ENCODE measurements at regions not wholly inside any gene's neighbourhood (a gene's known extent, or its start where the extent isn't known, plus 50 kb on each side); places are given as distances from the start of the nearest gene placed in this dataset.

DNA sequence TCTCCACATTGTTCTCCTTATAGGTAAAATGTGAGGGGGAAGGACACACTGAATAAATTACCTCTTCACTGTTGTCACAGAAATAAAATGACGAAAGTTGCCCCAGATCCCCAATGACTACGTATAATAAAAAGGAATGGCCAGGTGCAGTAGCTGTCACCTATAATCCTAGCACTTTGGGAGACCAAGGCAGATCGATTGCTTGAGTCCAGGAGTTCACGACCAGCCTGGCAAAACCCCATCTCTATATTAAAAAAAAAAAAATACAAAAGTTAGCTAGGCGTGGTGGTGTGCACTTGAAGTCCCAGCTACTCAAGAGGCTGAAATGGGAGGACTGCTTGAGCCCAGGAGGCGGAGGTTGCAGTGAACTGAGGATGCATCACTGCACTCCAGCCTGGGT, 82.2 kb upstream of the APC start:
- DNase-seq (ENCODE audit: low read depth in 2 of 2), result no peak

DNA sequence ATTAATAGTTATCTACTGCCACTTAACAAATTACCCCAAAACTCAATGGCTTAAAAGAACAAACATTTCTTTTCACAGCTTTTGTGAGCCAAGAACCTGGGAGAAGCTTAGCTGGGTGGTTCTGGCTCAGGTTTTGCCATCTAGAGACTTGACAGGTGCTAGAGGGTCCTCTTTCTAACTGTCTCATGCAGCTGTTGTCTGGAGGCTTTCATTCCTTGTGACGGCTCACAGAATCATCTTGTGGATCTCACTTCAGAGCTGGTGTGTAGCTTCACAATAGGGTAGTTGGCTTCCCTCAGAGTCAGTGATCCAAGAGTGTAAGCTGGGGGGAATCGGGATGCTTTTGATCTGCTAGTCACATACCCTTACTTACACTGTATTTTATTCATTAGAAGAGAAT, 81.2 kb upstream of the APC start:
- no peak for DNase-seq (ENCODE audit: low read depth in 2 of 2)

DNA sequence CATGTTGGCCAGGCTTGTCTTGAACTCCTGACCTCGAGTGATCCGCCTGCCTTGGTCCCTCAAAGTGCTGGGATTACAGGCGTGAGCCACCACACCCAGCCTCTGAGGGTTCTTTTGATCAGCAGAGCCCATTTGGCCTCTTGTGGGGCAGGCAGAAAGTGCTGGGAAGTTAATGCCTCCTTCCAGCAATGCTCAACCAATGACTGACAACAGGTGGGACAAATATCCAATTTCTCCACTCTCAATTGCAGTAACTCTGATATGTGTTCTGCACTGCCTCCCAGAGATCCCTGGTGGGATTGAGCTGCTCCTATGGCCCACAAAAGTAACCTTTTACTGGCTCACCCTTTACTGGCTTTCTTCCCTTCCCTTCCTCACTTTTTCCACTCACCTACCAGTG, 79.9 kb upstream of the APC start:
- DNase-seq (ENCODE audit: low read depth in 2 of 2), result no peak

DNA sequence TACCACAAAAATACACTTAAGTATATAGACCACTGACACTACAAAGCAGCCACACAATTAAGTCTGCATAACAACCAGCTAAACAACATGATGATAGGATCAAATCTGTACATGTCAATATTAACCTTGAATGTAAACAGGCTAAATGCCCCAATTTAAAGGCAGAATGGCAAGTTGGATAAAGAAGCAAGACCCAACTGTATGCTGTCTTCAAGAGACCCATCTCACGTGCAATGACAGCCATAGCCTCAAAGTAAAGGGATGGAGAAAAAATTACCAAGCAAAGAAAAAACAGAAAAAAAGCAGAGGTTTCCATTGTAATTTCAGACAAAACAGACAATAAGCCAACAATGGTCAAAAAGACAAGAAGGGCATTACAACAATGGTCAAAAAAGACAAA, 77.3 kb upstream of the APC start:
- no peak for DNase-seq (ENCODE audit: low read depth in 2 of 2)

DNA sequence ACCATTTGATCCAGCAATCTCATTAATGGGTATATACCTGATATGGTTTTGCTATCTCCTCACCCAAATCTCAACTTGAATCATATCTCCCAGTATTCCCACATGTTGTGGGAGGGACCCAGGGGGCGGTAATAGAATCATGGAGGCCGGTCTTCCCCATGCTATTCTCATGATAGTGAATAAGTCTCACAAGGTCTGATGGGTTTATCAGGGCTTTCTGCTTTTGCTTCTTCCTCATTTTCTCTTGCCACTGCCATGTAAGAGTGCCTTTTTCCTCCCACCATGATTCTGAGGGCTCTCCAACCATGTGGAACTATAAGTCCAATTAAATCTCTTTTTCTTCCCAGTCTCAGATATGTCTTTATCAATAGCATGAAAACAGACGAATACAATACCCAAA, 74.5 kb upstream of the APC start:
- no peak for DNase-seq (ENCODE audit: low read depth in 2 of 2)

DNA sequence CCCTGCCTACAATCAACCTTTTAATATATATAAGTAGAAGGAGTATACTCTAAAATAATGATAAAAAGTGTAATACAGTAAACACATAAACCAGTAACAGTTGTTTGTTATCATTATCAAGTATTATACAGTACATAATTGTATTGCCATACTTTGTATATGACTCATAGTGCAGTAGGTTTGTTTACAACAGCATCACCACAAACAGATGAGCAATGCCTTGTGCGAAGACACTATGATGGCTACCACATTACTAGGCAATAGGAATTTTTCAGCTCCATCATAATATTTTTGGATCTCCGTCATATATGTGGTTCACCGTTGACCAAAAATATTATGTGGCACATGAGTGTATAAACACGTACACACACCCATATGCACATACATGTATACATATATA, 69.7 kb upstream of the APC start:
- DNase-seq (ENCODE audit: low read depth in 2 of 2), result no peak

DNA sequence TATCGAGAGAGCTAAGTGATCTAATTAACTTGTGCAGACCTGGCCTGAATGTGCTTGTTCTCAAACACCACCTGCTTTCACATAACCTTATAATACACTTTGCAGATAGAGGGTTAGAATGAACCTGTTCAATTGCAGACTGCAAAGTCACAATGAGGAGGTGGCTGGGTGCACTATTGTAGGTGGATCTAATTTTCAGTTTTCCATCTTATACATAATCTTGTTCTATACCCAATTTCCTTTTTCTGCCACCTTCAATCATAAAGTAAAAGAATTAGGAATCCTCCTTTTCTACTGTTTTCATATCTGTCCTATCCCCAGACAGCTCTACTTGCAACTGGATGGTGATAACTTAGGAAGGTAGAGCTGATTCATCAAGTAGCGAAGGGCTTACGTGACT, 68.8 kb upstream of the APC start:
- DNase-seq (ENCODE audit: low read depth in 2 of 2), result no peak

DNA sequence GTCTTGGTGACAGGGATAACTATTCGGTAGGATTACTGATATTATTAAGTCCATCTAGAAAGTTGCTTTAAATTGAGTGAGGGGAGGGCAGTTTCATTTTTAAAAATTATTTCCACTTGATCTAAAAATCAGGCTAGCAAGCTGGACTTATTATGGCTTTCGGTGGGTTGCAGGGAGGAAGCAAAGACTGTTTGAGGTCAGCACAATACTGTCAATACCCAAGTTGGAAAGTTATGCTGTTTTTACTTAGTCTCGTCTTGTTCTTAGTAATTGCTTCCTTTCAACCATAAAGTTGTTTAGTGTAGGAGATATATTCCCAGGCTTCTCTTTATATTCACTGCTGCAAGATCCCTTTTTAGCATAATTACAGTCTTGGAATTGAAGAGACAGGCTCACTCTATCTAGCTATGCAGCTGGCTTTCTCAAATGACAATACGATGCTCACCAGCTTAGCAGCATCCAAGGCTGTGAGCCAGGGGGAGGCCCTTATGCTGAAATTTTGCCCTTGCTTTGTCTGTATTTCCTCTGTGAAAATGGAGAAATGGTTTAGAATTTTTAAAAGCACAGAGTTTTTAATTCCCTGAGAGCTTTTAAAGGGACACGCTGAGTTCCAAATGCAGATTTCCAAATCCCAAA, 68.2 kb upstream of the APC start:
- no peak for DNase-seq (ENCODE audit: low read depth in 2 of 2)

DNA sequence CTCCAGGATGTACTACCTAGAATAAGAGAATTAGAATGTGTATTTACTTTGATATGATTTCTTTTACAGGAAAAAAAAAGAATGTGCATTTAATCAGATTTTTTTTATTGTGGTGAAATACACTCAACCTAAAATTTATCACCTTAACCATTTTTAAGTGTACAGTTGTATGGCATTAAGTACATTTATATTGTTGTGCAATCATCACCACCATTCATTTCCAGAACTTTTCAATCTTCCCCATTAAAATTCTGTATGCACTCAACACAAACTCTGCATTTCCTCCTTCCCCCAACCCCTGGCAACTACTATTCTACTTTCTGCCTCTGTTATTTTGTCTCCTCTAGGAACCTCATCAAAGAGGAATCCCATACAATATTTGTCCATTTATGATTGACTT, 66.0 kb upstream of the APC start:
- no peak for DNase-seq (ENCODE audit: low read depth in 2 of 2)

DNA sequence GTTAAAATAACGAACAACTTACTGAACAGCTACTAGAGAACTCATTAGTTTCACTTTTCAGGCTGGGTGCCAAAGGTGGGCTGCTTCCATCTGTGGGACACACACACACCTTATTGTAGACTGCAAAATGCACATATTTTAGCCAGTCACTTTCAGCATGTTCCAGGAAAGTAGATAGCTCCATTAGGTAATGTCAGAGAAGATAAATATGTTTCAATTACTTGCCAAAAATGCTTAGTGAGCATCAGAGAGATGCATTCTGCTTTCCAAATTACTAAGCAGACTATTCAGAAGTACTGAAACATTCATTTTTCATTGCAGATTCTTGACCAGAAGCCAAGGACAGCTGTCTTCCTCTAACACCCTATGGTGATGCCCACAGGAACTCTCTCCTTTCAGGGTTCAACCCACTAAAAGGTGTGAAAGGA, 56.2 kb upstream of the APC start:
- DNase-seq (ENCODE audit: low read depth in 2 of 2), result no peak

DNA sequence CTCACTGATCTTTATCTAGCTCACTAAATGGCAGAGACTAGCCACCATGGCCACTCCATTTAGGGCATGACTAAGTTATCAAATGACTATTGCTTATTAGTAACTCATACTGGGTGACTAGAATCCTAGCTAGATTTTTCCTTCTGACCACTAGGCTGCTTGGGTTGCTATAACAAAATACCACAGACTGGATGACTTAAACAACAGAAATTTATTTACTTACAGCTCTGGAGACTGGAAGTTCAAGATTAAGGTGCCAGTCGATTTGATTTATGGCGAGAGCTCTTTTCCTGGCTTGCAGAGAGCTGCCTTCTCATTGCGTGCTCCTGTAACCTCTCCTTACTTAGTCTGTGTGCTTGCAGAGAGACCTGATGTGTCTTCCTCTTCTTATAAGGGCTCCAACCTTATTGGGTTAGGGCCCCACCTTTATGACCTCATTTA, 55.0 kb upstream of the APC start:
- DNase-seq (ENCODE audit: low read depth in 2 of 2), result no peak

DNA sequence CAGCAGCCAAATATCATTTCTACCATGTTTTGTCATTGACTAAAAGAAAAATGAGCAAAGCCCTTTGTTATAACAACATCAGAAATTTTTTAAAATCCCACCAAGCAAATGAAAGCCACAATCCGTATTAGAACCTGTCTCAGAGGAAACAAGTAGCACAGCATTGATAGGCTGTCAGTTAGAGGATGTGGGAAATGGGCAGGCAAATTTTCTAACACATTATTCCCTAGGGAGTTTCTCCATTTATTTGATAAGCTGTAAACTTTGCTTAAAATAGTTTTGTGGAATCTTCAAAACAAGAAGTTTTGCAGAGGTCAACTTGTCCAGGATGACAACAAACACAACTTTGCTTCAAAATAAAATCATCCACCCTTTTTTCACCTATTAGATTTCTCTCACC, 53.6 kb upstream of the APC start:
- DNase-seq (ENCODE audit: low read depth in 2 of 2), result no peak

DNA sequence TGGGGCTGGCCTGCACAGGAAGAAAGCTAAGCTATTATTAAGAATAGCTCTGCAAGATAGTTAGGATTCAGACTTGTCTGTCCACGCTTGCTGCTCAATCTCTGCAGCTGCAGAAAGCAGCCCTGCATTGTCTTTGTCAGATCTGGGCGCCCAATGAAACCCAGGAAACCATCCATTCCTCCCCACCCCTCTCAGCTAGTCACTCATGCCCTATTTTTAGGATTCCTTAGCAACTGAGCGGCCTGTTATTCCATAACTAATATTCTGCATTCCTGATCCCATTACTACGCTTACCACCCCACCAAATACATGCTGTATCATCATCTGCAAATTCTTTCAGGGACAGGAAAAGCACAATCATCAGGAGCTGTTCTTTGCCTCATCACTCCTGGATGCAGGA, 52.9 kb upstream of the APC start:
- no peak for DNase-seq (ENCODE audit: low read depth in 2 of 2)

DNA sequence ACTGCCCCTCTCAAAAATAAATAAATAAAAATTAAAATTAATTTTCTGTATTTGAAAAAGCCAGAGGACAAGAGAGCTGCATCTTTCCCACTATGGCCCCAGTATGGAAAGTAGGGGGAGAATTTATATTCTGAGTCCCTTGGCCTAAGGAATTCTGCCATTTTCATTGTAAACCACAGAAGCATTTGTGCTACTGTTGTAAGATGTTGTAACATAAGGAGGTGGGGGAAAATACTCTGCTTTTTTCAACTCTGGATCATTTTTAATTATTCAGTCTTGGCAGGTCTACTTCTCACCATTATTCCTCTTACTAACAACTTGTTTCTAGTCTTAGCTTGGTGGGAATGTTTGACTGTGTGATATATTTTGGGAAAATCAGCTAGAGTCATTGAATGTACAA, 52.3 kb upstream of the APC start:
- no peak for DNase-seq (ENCODE audit: low read depth in 2 of 2)

DNA sequence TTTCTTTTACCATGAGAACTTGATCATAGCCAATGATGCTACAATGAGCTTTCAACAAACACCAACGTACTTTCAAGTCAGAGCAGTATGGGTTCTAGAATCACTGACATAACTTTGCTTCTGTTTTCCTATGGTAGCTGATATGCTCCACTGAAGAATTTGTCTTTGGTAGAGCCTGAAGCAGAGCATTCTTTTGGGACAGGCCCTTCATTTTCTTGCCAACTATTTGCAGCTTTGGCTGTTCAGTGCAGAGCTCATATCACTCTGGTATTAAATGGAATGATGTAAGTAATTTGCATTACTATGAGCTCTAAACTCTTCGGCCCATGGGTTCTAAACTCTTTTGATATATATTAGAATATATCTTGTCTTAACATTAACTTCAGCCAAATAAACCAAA, 51.8 kb upstream of the APC start:
- DNase-seq (ENCODE audit: low read depth in 2 of 2), result no peak

DNA sequence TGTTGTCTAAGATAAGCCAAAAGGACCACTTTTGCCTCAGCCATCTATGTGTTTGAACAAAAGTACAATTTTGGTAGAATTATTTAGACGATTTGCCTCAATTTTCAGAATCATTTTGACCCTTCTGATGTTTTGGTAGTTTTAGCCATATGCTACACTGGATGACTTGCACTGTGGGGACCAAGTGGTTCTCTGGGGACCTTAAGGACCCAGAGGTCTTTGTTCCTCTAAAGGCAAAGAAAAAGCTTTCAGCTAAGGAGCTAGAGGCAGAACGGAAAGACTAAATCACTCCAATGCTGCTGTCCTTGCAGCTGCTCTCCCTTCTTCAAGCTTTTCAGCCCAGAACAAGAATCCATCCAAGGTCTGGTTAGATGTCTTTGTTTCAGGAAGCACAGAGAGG, 51.0 kb upstream of the APC start:
- DNase-seq (ENCODE audit: low read depth in 2 of 2), result no peak

DNA sequence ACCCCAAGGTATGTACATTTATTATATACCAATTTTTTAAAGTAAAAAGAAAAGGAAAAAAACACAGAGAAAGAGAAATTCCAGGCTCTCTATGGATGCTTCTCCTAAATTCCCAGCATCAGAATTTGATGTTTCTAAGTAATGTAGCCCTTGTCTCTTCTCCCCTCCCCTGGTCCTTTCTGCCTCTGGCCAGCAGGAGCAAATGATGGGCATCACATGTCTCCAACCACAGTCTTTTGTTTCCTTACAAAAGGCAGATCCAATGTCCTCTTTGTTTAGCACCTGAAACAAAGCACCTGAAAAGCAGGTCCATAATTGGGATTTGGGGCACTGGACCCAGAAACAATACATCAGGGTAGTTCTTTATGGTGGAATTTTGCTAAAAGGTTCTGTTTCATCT, 50.4 kb upstream of the APC start:
- no peak for DNase-seq (ENCODE audit: low read depth in 2 of 2)

All from activated CD4-positive, alpha-beta T cell treated with anti-CD3 and anti-CD28 coated beads for 24 hours (primary cell).